ENCODE measurements at regions not wholly inside any gene's neighbourhood (a gene's known extent, or its start where the extent isn't known, plus 50 kb on each side); places are given as distances from the start of the nearest gene placed in this dataset.

DNA sequence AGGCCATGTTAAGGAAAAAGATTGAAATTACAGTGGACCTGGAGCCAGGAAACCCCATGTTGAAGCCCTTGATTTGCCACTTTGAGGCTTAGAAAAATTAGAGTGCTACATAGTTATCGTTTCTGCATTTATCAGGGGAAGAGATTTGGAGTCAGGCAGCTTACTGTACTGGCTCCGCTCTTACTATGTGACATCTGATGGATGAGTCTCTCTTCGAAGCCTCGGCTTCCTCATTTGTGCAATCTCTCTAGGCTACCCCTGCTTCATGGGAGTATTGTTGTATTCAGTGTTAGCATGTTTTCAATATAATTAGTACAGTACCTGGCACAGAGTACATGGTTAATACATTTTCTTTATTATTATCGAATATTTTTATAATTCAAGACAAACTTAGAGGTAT is 480.4 kb upstream of the USP24 start:
- no peak for ATAC-seq

- ATAC-seq, result no peak
These were observed 480.0 kb upstream of the USP24 start for GRCh38 chr1:55695151-55695550.

DNA sequence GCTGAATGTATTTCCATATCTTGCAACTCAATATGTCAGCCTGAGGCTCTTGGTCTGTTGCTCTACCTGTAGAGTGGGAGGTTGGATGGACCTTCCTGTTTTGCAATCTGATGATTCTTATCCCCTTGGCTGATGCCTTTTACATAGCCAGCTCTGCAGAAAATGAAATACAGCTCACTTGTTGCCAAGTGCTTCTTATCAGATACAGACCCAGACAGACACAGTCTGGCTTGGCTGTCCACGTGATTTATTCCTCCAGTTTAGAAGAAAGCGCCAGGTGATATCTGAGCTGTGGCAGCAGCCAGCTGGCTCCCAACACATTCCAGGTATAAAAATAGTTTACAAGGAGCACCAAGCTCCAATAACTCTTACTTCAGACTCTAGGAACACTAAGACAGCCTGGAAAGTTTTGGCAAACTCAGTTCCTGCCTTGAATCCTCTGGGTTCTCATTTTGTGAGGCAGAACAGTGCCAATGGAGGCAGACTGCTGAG is 479.2 kb upstream of the USP24 start:
- ATAC-seq, result no peak

GRCh38 chr1:55692726-55693125 is 477.6 kb upstream of the USP24 start:
- no peak for ATAC-seq

- no peak for ATAC-seq
These were observed 475.2 kb upstream of the USP24 start for GRCh38 chr1:55690366-55690765.

- ATAC-seq, result no peak
These were observed 474.6 kb upstream of the USP24 start for GRCh38 chr1:55689800-55690199.

DNA sequence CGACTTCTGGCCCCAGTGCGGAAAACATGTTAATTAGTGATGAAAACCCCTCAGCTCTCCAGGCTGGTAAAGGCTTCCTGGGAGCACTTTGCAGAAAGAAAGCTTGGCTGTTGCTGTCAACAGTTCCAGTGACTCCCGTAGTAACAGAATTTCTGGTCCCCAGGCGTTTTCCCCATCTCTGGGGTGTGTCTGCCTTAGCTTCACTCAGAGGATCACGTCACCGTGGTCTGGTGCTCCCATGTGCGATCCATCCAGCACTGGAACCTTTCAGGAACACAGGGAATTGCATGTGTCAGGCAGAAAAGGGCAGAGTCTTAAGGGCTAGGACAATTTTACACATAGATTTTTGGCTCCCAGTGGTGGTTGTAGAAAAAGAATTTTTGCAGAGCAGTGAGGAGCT is 470.4 kb upstream of the USP24 start:
- ATAC-seq, result no peak

- no peak for ATAC-seq
These were observed 469.0 kb upstream of the USP24 start for GRCh38 chr1:55684131-55684650.

GRCh38 chr1:55682198-55682597 is 467.0 kb upstream of the USP24 start:
- no peak for ATAC-seq

DNA sequence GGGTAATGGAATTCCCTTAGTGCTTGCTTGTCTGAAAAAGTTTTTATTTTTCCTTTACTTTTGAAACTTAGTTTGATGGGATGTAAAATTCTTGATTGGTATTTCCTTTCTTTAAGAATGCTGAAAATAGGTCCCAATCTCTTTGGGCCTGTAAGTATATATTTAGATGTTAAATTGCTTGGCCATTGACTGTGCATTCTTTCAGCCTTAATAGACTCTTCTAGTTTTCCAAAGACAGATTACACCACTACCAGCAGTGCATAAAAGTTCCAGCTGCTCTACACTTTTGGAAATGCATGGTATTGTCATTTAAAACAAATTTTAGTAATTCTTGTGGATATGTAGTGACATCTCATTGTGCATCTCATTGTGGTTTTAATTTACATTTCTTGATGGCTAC is 464.8 kb upstream of the USP24 start:
- no peak for ATAC-seq

GRCh38 chr1:55673416-55673815 is 458.3 kb upstream of the USP24 start:
- no peak for ATAC-seq

- ATAC-seq, result no peak
These were observed 455.3 kb upstream of the USP24 start for GRCh38 chr1:55670331-55671082.

DNA sequence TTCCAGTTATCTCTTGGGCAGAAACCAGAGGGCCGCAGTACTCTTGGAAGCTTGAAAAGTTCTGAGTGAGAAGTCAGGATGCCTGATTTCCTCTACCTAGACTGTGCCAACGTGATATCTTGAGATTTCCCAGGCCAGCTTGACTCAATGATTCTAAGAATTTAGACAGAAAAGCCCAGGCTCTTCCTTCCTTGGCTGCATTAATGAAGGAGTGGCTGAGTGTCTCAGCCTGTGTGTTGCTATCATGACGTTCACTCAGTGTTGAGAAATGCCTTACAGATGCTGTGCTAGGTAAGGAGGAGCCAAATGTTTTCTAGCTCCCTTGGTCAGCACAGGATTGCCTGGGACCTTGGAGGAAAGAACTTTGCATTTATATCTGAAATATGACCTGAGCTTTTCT is 454.1 kb upstream of the USP24 start:
- ATAC-seq, result no peak

GRCh38 chr1:55662875-55663274 is 447.7 kb upstream of the USP24 start:
- no peak for ATAC-seq

DNA sequence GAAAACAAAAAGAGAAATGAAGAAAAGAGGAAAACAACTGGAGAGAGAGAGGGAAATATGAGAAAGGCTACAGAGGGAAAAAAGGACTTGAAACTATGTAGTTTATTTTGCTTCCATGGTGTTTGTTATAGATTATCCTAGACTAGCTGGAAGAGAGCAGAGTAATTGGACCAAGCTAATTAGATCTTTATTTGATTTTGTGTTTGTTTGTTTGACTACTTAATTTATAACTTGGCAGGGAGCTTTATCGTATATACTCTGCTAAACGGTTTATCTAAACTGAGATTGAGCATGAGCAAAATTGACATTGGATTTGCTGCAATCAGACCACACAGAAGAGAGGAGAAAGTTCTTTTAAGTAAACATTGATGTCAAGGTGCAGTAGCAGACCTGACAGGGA is 443.8 kb upstream of the USP24 start:
- ATAC-seq, result no peak

- ATAC-seq, result no peak
These were observed 439.6 kb upstream of the USP24 start for GRCh38 chr1:55654750-55655149.

DNA sequence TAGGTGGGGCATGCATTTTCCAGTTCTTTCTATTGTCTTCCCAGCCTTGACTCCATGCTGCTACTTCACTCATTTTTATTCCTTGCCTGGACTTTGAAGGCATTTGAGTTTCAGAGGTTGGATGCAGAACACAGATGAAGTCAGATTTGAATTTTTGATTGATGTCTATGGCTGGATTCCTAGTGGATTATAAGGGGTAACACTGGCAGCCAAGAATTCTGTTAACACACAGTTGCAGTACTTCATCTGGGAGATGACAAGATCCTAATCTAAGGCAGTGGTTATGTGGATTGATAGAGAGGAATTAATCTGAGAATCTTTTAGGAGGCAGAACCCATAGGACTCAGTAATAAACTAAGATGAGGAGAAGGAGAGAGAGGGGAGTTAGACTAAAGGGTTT is 439.0 kb upstream of the USP24 start:
- ATAC-seq, result no peak

DNA sequence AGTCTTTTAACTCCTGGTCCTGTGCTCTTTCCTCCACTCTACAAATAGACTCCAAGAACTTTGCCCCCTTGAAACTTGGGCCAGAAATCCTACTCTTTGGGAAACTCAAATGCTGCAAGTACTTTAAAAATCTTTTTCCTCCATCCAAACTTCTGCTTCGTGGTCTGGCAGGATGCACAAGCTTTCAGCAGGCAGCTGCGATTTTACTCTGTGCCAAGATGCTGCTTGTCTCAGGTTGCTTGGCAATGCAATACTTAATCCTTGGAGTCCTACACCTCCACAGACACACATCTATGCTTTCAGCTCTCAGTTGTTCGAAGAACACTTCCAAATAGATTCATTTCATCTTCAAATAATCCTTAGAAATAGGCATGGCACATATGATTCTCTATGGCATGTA is 435.3 kb upstream of the USP24 start:
- no peak for ATAC-seq

DNA sequence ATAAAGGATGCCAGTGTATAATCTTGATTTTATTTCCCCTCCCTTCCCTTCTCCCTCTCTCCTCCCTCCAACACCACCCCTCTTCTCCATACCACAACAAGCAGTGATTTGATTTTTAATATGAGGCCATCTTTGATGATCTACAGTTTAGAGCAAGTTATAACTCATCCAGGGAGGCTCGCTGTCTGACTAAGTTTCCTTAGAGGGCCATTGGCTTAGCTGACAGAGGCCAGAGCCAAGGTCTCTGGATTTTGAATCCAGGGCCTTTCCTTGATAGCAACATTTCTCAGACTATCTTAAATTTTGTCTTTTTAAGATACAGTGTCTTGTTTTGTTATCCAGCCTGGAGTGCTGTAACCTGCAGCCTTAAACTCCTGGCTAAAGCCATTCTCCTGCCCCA is 431.0 kb upstream of the USP24 start:
- no peak for ATAC-seq

DNA sequence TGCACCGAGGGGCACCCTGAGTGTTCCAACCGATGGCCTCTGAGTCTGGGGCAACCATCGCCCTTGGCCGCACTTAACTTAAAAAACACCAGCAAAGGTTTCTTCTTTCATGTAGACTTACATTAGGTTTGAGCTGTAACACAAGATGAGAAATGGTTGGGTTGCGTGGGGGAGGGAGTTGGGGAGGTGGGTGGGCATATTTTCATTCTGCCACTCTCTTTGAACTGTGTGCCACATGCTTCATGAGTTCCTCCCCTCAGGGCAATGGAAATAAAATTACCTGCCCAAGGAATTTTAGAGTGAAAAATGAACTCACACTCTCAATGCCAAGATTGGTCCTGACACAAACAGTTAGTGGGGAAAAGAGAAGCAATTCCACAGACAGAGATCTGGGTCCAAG is 430.1 kb upstream of the USP24 start:
- ATAC-seq, result no peak

- no peak for ATAC-seq
These were observed 426.8 kb upstream of the USP24 start for GRCh38 chr1:55641947-55642346.

DNA sequence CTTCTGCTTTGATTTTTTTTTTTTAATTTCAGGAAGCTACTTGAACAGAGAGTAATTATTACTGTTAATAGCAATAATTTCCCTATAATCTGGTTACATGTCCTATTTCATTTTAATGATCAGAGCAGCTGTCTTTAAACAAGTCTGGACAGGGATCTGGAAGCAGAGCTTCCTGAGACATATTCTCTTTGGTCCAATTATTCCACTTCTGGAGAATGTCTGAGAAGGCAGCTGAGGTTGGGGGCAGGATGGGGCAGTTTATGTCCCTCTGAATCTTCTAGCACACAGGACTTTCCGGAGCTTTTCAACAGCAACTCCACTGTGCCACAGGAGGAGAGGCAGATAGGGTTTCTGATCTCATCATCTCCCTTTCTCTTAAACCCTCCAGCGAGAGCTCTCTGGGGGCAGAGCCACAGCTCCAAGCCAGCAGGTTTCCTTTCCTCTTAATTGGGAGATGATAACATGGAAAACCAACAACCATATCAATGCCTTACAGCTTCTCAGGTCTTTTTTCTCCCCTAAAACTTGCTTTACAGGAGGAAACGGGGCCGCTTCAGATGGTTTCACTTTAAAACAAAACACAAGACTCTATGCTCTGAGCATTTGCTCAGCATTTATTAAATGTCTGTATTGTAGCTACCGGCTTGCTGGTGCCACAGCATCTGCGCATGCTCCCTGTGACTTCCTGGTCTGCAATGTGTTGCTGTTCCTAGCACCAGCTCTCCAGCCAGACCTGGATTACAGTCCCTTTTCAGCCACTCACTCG is 425.7 kb upstream of the USP24 start:
- no peak for ATAC-seq

DNA sequence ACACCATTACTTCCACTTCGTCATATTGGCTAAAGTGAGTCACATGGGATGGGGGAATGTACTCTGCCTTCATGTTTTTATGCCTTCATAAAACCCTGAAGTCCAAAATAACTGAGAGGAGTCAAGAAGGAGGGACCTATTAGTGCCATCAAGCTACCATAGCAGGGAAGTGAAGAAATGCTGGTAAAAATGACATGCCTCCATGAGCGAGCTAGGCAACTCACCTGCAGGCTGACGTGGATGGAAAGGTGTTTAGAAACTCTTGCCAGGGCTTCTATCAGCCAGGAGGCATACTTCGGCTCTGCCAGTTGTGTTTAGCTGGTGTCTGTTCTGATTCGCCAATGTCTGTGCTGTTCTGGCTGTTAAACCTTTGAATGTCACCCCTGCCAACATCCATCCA is 424.4 kb upstream of the USP24 start:
- no peak for ATAC-seq

GRCh38 chr1:55639051-55639450 is 423.9 kb upstream of the USP24 start:
- ATAC-seq, result no peak
